CD4-positive, alpha-beta T cell treated with Interleukin-10 for 1 hour (primary cell): ENCODE measurements at regions not wholly inside any gene's neighbourhood (a gene's known extent, or its start where the extent isn't known, plus 50 kb on each side); places are given as distances from the start of the nearest gene placed in this dataset.

Experiments
- DNase-seq: peaks from one replicate; pipeline ENCODE4 v3.0.0-alpha.2; 2020

GRCh38 chr16:79439901-79440300, 160.6 kb downstream of the MAF start:
- no peak for DNase-seq

GRCh38 chr16:79437764-79438751, 162.5 kb downstream of the MAF start:
- DNase-seq, result no peak

- no peak for DNase-seq
These were observed 163.7 kb downstream of the MAF start for GRCh38 chr16:79436885-79437284.

- no peak for DNase-seq
These were observed 165.8 kb downstream of the MAF start for GRCh38 chr16:79434771-79435170.

GRCh38 chr16:79434092-79434491, 166.4 kb downstream of the MAF start:
- DNase-seq, result no peak

GRCh38 chr16:79431923-79432322, 168.6 kb downstream of the MAF start:
- DNase-seq, result no peak

- no peak for DNase-seq
These were observed 170.3 kb downstream of the MAF start for GRCh38 chr16:79430191-79430678.

GRCh38 chr16:79429381-79430190, 171.0 kb downstream of the MAF start:
- no peak for DNase-seq

- no peak for DNase-seq
These were observed 173.9 kb downstream of the MAF start for GRCh38 chr16:79426663-79427062.

GRCh38 chr16:79422064-79422463, 178.5 kb downstream of the MAF start:
- DNase-seq, result no peak

- no peak for DNase-seq
These were observed 179.4 kb downstream of the MAF start for GRCh38 chr16:79421126-79421525.

- no peak for DNase-seq
These were observed 180.0 kb downstream of the MAF start for GRCh38 chr16:79420493-79420892.

- no peak for DNase-seq
These were observed 181.4 kb downstream of the MAF start for GRCh38 chr16:79419148-79419547.

GRCh38 chr16:79417601-79418008, 182.9 kb downstream of the MAF start:
- DNase-seq, result no peak

GRCh38 chr16:79415983-79416640, 184.4 kb downstream of the MAF start:
- peak; percentile 24 for DNase-seq

- no peak for DNase-seq
These were observed 187.7 kb downstream of the MAF start for GRCh38 chr16:79412783-79413225.

GRCh38 chr16:79411805-79412204, 188.7 kb downstream of the MAF start:
- DNase-seq, result no peak

GRCh38 chr16:79411357-79411756, 189.2 kb downstream of the MAF start:
- no peak for DNase-seq

GRCh38 chr16:79409978-79410377, 190.6 kb downstream of the MAF start:
- DNase-seq, result no peak

- no peak for DNase-seq
These were observed 192.2 kb downstream of the MAF start for GRCh38 chr16:79408355-79408754.

- DNase-seq, result no peak
These were observed 192.9 kb downstream of the MAF start for GRCh38 chr16:79407461-79408135.

- DNase-seq, result no peak
These were observed 193.5 kb downstream of the MAF start for GRCh38 chr16:79407005-79407404.
